ENCODE measurements at regions not wholly inside any gene's neighbourhood (a gene's known extent, or its start where the extent isn't known, plus 50 kb on each side); places are given as distances from the start of the nearest gene placed in this dataset.
"Not testable (repeated sequence)": the region's sequence is repeated elsewhere in the genome, so short reads cannot be mapped to it uniquely, and the experiment has no call there.

DNA sequence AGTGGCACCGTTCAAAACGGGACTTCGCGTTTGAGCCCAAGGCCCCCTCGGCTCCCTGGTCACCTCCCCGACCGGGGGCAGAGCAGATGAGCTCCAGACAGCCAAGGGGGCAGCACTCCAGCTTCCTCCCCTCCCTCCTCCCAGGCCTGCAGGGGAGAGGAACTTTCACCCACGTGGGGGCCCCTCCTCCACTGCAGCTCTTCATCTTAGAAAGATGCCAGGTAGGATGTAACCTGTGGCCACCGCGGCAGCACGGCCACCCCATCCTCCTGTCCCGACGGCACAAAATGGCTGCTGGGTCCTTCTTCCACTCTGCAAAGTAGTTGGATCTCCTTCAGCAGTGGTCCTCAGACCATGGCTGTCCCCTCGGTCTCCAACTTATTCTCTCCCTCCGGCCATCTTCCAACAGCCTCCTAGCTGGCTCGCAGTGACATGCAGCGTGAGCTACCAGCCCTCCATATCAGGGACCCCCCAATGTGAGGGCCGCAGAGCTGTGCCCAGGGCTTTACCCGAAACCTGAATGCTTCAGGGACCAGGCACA, 94.5 kb upstream of the ID2 start:
- no peak for DNase-seq

DNA sequence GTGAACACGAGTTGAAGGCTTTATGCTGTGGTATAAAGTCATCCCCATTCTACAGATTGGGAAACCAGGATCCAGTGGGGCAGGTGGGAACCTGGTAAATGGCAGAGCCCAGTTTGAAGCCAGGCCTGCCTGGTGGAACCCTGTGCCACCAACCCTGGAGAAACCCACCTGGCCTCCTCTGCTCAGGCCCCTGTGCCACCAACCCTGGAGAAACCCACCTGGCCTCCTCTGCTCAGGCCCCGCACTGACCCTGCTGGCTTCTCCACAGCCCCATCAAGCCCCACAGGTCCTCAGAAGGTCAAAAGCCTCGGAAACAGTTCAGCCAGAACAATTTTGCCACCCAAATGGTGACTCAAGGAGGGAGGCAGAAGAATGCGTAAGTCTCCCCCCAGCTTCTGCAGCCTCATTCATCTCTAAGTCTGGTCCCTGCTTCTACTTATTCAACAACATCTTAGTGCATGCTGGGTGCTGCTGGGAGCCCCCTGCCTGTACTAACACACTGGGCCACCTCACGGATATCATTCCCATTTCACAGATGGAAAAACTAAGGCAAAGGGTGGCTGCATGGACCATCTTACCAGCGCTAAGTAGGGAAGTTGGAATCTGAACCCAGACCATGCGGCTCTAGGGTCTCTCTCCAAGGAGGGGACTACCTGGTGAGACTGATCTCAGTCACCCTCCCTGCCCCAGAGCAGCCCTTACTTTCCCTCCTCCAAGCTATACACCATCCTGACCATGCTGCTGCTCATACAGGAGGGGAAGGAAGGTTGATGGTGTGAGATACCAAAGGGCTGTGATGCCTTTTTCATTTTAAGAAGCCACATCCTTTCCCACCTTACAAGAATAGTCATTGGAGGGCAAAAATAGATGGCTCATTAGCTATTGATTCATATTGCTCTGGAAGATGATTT, 93.7 kb upstream of the ID2 start:
- DNase-seq: no peak

DNA sequence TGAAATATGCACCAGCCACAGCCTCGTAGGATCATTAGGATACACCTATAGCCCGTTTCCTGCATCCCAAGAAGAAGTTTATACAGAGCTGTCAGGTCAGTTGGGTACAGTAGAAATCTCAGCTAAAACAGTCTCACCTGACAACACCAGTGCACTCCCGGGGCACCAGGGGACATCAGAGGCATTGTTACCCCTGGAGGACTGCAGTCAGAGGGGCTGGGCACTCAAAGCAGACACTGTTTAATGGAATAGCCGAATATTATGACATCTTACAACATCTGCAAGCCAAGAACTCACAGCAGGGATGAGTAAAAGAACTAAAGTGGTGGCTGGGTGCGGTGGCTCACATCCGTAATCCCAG, 93.0 kb upstream of the ID2 start:
- no peak for DNase-seq

DNA sequence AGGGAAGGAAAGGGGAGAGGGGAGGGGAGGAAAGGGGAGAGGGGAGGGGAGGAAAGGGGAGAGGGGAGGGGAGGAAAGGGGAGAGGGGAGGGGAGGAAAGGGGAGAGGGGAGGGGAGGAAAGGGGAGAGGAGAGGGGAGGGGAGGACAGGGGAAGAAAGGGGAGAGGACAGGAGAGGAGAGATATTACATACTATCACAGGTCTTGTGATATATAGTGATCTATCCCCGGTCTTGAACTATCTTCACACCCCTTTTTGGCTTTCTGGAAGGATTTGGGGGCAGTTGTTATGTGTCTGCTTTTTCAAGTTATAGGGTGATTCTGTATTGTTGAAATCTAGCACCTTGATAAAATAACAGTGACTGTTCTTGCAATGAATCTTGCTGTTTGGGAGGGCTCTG, 92.1 kb upstream of the ID2 start:
- DNase-seq: no peak

- no peak for DNase-seq
Measured at GRCh38 chr2:8590938-8591337, 90.9 kb upstream of the ID2 start.

DNA sequence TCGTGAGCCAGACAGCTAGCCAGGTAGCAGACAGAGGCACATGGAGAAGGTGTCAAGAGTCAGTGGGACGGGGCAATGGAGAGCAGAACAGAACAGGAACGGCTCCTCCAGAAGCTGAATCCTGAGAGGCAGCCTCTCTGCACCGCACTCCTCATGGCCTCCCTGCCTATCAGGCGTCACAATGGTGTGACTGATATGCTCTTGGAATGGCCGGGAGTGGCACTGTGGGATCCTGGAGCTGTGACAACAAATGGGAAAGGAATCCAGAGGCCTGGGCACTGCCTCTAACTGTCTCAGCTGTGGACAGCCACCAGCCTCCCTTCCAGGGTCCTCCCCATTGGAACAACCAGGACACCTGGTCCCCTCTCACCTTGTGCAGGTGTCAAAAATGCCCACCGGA, 89.1 kb upstream of the ID2 start:
- DNase-seq: no peak

- no peak for DNase-seq
Measured at GRCh38 chr2:8593243-8593642, 88.6 kb upstream of the ID2 start.

DNA sequence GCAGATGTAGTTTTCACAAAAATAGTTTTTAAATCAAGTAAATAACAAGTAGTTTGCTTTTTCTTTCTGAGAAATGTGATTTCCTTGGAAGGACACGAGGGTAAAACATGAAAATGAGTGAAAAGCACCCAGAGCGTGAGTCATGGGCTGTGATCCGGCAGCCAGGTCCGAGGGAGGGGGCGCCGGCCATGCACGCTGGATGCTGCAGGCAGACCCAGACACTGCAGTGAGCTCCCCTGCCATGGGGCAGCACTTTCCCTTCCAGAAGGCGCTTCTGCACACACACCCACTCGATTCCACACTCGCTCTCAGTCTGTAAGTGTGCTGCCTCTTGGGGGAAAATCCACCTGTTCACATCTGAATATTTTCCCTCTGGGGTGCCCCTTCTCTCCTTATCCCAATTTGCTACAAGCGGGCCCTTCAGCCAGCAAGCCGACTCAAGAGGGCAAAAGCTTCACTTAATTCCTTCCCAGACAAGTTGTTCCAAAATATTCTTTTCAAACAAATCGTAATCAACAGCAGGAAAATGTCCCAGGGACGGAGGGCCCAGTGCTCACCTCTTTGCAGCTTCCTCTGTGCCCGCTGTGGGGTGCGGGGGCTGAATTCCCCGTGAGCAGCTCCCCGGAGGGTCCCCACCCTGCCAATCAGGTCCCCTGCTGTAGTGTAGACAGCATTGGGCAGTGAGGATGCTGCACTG, 87.0 kb upstream of the ID2 start:
- no peak for DNase-seq

- DNase-seq: no peak
Measured at GRCh38 chr2:8595428-8595805, 86.4 kb upstream of the ID2 start.

DNA sequence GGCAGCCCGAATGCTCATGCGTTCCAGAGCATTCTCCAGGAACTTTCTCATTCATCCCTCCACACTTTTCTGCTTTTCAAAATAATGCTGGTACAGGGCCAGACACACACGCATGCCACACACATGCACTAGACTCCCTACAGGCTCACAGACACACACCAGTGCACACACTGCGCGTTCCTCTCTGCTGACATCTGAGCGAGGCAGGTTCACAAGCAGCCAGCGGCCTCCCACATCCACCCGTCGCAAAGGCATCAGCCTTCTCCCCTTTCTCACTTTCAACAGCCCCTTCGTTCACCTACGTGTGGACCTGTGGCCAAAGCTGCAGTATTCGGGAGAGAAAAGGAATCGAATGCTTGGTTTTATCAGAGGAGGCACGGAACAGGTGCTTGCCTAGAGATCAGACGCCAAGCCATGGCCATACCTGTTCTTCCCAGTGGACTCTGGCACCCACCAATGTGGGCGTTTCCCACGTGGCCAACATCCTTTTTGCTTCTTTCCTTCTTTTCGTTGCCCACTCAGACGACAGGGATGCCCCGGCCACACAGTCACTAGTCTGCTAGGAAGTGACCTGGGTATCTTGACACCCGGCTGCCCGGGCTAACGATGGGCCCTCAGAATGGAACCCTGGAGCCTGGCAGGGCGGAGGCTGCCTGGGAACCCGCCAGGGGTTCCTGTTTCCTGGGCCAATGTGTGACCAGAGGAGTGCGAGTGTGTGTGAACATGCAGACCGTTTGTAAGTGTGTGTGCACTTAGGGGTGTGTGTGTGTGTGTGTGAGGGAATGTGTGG, 85.8 kb upstream of the ID2 start:
- DNase-seq: no peak

DNA sequence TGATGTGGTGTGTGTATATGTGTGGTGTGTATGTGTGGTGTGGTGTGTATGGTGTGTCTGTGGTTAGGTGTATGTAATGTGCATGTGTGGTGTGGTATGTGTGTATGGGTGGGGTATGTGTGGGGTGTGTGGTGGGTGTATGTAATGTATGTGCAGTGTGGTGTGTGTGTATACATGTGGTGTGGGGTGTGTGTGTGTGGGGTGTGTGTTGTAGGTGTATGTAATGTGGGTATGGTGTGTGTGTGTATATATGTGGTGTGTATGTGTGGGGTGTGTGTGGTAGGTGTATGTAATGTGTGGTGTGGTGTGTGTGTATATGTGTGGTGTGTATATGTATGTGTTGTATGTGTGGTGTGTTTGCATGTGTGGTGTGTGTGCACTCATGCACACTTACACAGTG, 84.8 kb upstream of the ID2 start:
- DNase-seq: no peak

GRCh38 chr2:8597559-8598225, 84.2 kb upstream of the ID2 start:
- DNase-seq: no peak

- DNase-seq: no peak
Measured at GRCh38 chr2:8598295-8599165, 83.3 kb upstream of the ID2 start.

GRCh38 chr2:8599421-8600242, 82.2 kb upstream of the ID2 start:
- no peak for DNase-seq

DNA sequence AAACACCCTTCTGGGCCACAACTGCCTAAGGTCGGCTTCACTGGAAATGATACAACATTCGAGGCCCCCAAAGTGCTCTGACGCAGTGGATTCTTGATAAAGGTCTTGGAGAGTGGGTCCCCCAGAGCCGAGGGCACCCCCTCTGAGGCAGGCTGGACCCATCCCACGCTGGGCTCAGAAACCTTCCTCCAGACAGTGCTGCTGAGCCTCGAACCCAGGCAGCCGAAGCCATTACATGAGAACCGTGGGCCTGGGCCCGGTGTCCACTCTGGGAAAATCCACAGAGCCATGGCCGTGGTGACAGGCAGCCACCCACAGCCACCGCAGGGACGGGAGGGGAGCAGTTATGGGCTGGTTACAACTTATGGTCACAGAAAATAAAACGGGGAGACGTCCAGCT, 81.4 kb upstream of the ID2 start:
- no peak for DNase-seq

- no peak for DNase-seq
Measured at GRCh38 chr2:8602809-8603208, 79.0 kb upstream of the ID2 start.

GRCh38 chr2:8603356-8603755, 78.5 kb upstream of the ID2 start:
- DNase-seq: not testable (repeated sequence)

- no peak for DNase-seq
Measured at GRCh38 chr2:8604262-8604661, 77.6 kb upstream of the ID2 start.

DNA sequence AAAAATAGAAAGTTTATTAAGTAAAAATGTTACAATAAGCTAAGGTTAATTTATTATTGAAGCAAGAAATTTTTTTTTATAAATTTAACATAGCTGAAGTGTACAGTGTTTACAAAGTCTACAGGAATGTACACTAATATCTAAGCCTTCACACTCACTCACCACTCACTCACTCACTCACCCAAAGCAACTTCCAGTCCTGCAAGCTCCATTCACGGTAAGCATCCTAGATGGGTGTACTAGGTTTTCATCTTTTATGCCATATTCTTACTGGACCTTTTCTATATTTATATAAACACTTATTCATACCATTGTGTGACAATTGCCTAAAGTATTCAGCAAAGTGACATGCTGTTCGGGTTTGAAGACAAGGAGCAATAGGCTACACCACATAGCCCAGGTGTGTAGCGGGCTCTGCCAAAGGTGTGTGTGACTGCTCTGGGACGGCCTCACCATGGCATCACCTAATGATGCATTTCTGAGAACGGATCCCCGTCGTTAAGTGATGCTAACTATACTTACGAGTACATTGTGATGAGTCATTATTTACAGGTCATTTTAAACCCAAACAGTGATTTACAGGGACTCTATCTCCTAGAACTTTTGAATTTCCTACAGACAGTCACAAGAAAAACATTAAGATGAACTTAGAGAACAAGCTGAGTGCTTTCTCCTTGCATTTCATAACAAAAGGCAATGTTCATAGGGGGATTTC, 76.3 kb upstream of the ID2 start:
- no peak for DNase-seq

DNA sequence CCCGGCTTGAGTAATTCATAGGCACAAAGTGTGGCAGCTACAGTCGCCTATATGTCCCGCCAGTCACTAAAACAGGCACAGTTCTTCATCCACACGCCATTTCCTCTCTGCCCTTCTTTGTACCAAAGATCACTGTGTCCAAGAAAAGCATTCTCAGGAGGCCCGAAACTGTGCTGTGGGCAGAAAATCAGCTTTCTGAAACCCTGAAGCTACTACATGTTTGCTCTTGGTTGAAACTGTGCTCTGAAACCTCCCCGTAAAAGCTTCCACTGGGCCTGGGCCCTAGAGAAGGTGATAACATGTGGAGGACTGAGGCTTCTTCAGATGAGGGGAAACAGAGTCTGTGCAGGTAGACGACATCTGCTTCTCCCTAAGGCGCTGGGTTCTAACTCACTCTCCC, 75.6 kb upstream of the ID2 start:
- no peak for DNase-seq
